ENCODE measurements at regions not wholly inside any gene's neighbourhood (a gene's known extent, or its start where the extent isn't known, plus 50 kb on each side); places are given as distances from the start of the nearest gene placed in this dataset.

GRCh38 chr4:36614011-36614410 is 332.6 kb downstream of the DTHD1 start:
- Mint-ChIP-seq H3K4me1 (ENCODE audit: low read depth, unreplicated experiment) (no peaks in the 10 kb centered on the region), H3K36me3 (ENCODE audit: unreplicated experiment) (peaks cover 27% of the 10 kb centered on the region), H3K4me3 (ENCODE audit: unreplicated experiment) (no peak overlapping the region), H3K9me3 (ENCODE audit: unreplicated experiment) (no peaks in the 10 kb centered on the region), H3K27me3 (ENCODE audit: unreplicated experiment) (no peaks in the 10 kb centered on the region), H3K27ac (ENCODE audit: unreplicated experiment) (no peak overlapping the region)
- TF ChIP-seq CTCF (IDR thresholded peaks at IDR 0.05; ENCODE audit: partially characterized antibody, unreplicated experiment), result no peak
- DNase-seq, result no peak

GRCh38 chr4:36618102-36618501 is 336.7 kb downstream of the DTHD1 start:
- no peaks in the 10 kb centered on the region for H3K36me3 Mint-ChIP-seq (ENCODE audit: unreplicated experiment)
- H3K27ac Mint-ChIP-seq (ENCODE audit: unreplicated experiment), result no peak overlapping the region
- no peak for TF ChIP-seq CTCF (IDR thresholded peaks at IDR 0.05; ENCODE audit: partially characterized antibody, unreplicated experiment)
- H3K27me3 Mint-ChIP-seq (ENCODE audit: unreplicated experiment), result no peaks in the 10 kb centered on the region
- no peaks in the 10 kb centered on the region for H3K9me3 Mint-ChIP-seq (ENCODE audit: unreplicated experiment)
- H3K4me1 Mint-ChIP-seq (ENCODE audit: low read depth, unreplicated experiment), result no peaks in the 10 kb centered on the region
- no peak overlapping the region for H3K4me3 Mint-ChIP-seq (ENCODE audit: unreplicated experiment)
- DNase-seq, result no peak

- Mint-ChIP-seq H3K4me1 (ENCODE audit: low read depth, unreplicated experiment) (no peaks in the 10 kb centered on the region), H3K36me3 (ENCODE audit: unreplicated experiment) (peaks cover 4% of the 10 kb centered on the region), H3K27me3 (ENCODE audit: unreplicated experiment) (no peaks in the 10 kb centered on the region), H3K9me3 (ENCODE audit: unreplicated experiment) (no peaks in the 10 kb centered on the region), H3K27ac (ENCODE audit: unreplicated experiment) (no peak overlapping the region), H3K4me3 (ENCODE audit: unreplicated experiment) (no peak overlapping the region)
- DNase-seq, result no peak
- TF ChIP-seq CTCF (IDR thresholded peaks at IDR 0.05; ENCODE audit: partially characterized antibody, unreplicated experiment), result no peak
Observed at GRCh38 chr4:36624030-36624429, 342.6 kb downstream of the DTHD1 start.

- no peak for TF ChIP-seq CTCF (IDR thresholded peaks at IDR 0.05; ENCODE audit: partially characterized antibody, unreplicated experiment)
- Mint-ChIP-seq H3K36me3 (ENCODE audit: unreplicated experiment) (no peaks in the 10 kb centered on the region), H3K27ac (ENCODE audit: unreplicated experiment) (no peak overlapping the region), H3K4me3 (ENCODE audit: unreplicated experiment) (no peak overlapping the region), H3K9me3 (ENCODE audit: unreplicated experiment) (no peaks in the 10 kb centered on the region), H3K27me3 (ENCODE audit: unreplicated experiment) (no peaks in the 10 kb centered on the region), H3K4me1 (ENCODE audit: low read depth, unreplicated experiment) (no peaks in the 10 kb centered on the region)
- DNase-seq, result no peak
Observed at GRCh38 chr4:36638273-36638811, 356.9 kb downstream of the DTHD1 start.

GRCh38 chr4:36640876-36641275 is 359.5 kb downstream of the DTHD1 start:
- no peak overlapping the region for H3K27ac Mint-ChIP-seq (ENCODE audit: unreplicated experiment)
- H3K27me3 Mint-ChIP-seq (ENCODE audit: unreplicated experiment), result no peaks in the 10 kb centered on the region
- H3K36me3 Mint-ChIP-seq (ENCODE audit: unreplicated experiment), result no peaks in the 10 kb centered on the region
- no peaks in the 10 kb centered on the region for H3K4me1 Mint-ChIP-seq (ENCODE audit: low read depth, unreplicated experiment)
- no peak for DNase-seq
- H3K4me3 Mint-ChIP-seq (ENCODE audit: unreplicated experiment), result no peak overlapping the region
- TF ChIP-seq CTCF (IDR thresholded peaks at IDR 0.05; ENCODE audit: partially characterized antibody, unreplicated experiment), result no peak
- no peaks in the 10 kb centered on the region for H3K9me3 Mint-ChIP-seq (ENCODE audit: unreplicated experiment)
